ENCODE measurements at regions not wholly inside any gene's neighbourhood (a gene's known extent, or its start where the extent isn't known, plus 50 kb on each side); places are given as distances from the start of the nearest gene placed in this dataset.

- no peaks in the 10 kb centered on the region for H4K20me1 ChIP-seq (replicated peaks; ENCODE audit: control insufficient read depth, insufficient read depth, low read length)
- 0% methylated on average over 4 of the region's 4 CpGs for WGBS (ENCODE audit: insufficient coverage, low coverage, missing lambda C conversion rate)
- TF ChIP-seq MIER1 (IDR thresholded peaks at IDR 0.05; ENCODE audit: low read depth), result no peak
- no peak for TF ChIP-seq KAT8 (IDR thresholded peaks at IDR 0.05; ENCODE audit: low read depth)
- TF ChIP-seq ZNF766 (CRISPR knock-in tag; conservative IDR thresholded peaks at IDR 0.05), result no peak
- no peak for TF ChIP-seq DPF2 (IDR thresholded peaks at IDR 0.05)
- TF ChIP-seq NFXL1 (CRISPR knock-in tag; IDR thresholded peaks at IDR 0.05), result no peak
- TF ChIP-seq PTRF (tag; IDR thresholded peaks at IDR 0.05), result no peak
- TF ChIP-seq NEUROD1 (IDR thresholded peaks at IDR 0.05; ENCODE audit: borderline replicate concordance, low read depth, low read length, partially characterized antibody), result no peak
- no peak for TF ChIP-seq TSC22D4 (tag; IDR thresholded peaks at IDR 0.05)
- no peak for TF ChIP-seq BCOR (IDR thresholded peaks at IDR 0.05)
- no peak for TF ChIP-seq NR4A1 (CRISPR knock-in tag; IDR thresholded peaks at IDR 0.05)
- TF ChIP-seq NR4A1 (tag; IDR thresholded peaks at IDR 0.05), result no peak
- TF ChIP-seq PYGO2 (tag; IDR thresholded peaks at IDR 0.05), result no peak
- no peak for TF ChIP-seq DMBX1 (CRISPR knock-in tag; IDR thresholded peaks at IDR 0.05; ENCODE audit: borderline replicate concordance)
- TF ChIP-seq PTBP1 (IDR thresholded peaks at IDR 0.05; ENCODE audit: low read depth, low read length), result no peak
- no peak for TF ChIP-seq POLR2H (tag; IDR thresholded peaks at IDR 0.05; ENCODE audit: low read depth)
- TF ChIP-seq CCNT2 (IDR thresholded peaks at IDR 0.05; ENCODE audit: borderline replicate concordance, extremely low read depth, insufficient read length, low read depth, low read length), result no peak
- ATAC-seq, result no peak
- H3K4me1 ChIP-seq (replicated peaks in 1 of 2; ENCODE audit: control insufficient read depth in 2 of 2, insufficient read depth in 2 of 2, low read length in 2 of 2), result no peaks in the 10 kb centered on the region
- ChIA-PET POLR2A (no interaction called here), CTCF (ENCODE audit: low intra/inter-chr PET ratio) (no interaction called here)
- intact Hi-C loops (cut with micrococcal nuclease) (no loop called here), in situ Hi-C loops (cut with MboI) (no loop called here)
- DNase-seq (ENCODE audit: extremely low read depth in 1 of 4, low spot score in 3 of 4), result no peak
- no peak overlapping the region for H2AFZ ChIP-seq (ENCODE audit: low read depth, low read length)
- no peaks in the 10 kb centered on the region for H3K36me3 ChIP-seq (ENCODE audit: control insufficient read depth, insufficient read depth, low read length)
- no peak overlapping the region for H3K4me3 ChIP-seq
- H3K27me3 ChIP-seq (ENCODE audit: control insufficient read depth in 2 of 2, insufficient read depth in 2 of 2, low read length in 2 of 2), result no peaks in the 10 kb centered on the region
- H3K9ac ChIP-seq (ENCODE audit: insufficient read depth in 1 of 2, low read depth in 2 of 2, low read length in 2 of 2), result no peak overlapping the region
- no TSS peak for BruUV-seq (replicated peaks)
- no peak overlapping the region for H3K27ac ChIP-seq (ENCODE audit: extremely low read depth, low read depth, low read length)
- FAIRE-seq, result no peak
- H3K79me2 ChIP-seq (ENCODE audit: control insufficient read depth, insufficient read depth, low read length), result no peaks in the 10 kb centered on the region
- no peaks in the 10 kb centered on the region for H3K9me1 ChIP-seq (ENCODE audit: control insufficient read depth, insufficient read depth, low read length)
- H3K4me2 ChIP-seq (ENCODE audit: insufficient read depth, low read length), result no peak overlapping the region
- no peaks in the 10 kb centered on the region for H3K9me3 ChIP-seq (replicated peaks; ENCODE audit: control insufficient read depth, insufficient read depth, low read depth, low read length)
These were observed 714.2 kb upstream of the C9orf72 start for GRCh38 chr9:28287455-28287854.

Measured in K562 (cell line).